ENCODE measurements at regions not wholly inside any gene's neighbourhood (a gene's known extent, or its start where the extent isn't known, plus 50 kb on each side); places are given as distances from the start of the nearest gene placed in this dataset.
"Not testable (repeated sequence)": the region's sequence is repeated elsewhere in the genome, so short reads cannot be mapped to it uniquely, and the experiment has no call there.

DNA sequence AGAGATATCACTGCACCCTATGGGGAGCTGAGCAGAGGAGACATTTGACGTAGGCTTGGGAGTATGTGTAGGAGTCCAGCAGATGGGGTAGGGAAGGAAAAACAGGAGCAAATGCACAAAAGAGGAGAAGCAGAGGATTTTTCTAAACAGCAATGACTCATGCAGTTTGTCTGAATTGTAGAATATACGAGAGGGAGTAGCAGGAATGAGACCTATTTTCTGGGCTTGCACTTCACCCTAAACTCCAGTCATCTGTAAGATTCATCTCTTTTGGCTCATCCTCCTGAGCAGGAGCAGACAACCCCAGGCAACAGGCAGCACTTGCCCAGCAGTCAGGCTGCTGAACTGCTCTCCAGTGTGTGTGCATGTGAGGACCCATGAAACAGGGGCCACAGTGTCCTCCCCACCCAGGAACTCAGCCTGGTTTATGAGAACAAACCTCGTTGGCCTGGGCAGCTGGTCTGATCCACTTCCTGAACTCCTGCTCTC, 100.2 kb upstream of the CDC42EP3 start:
- no peaks in the 10 kb centered on the region for H3K27me3 Mint-ChIP-seq
- H3K9me3 Mint-ChIP-seq: no peaks in the 10 kb centered on the region
- no peaks in the 10 kb centered on the region for H3K36me3 Mint-ChIP-seq
- H3K4me3 Mint-ChIP-seq: no peak overlapping the region
- H3K27ac Mint-ChIP-seq: no peak overlapping the region
- H3K4me1 Mint-ChIP-seq: no peaks in the 10 kb centered on the region

DNA sequence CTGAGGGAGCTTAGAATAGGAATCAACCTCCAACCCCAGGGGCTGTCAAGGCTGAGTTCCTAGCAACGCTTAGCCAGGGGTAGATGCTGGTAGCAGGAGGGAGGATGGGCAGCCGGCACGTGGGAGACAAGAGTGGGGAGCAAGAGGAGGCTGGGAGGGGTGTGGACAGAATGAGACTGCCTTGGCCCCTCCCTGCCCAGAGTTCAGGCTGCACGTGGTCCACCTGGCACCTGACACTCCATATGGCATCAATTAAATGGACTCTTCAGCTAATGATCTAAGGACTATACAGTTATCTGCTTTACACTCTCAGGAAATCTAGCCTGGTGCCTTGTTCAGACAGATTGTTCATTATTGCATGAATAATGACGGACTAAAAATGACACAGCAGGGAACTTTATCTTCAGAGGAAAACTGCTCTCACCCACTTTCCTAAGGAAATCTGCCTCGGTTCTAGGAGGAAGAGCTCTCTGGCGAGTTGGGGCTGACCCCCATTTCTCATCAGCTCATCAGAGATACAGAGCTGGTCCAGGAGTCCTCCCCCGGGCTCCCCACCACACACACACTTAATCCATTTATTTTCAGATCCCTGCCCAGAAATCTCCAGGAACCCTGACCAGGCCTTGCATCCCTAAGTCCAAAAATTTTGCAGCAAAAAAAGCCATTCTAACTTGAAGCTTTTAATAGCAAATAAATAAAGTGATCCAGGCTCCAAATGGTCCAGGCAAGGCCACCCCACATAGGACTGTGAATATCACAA, 102.1 kb upstream of the CDC42EP3 start:
- Mint-ChIP-seq H3K9me3 (no peaks in the 10 kb centered on the region), H3K27me3 (no peaks in the 10 kb centered on the region), H3K4me1 (no peaks in the 10 kb centered on the region)

DNA sequence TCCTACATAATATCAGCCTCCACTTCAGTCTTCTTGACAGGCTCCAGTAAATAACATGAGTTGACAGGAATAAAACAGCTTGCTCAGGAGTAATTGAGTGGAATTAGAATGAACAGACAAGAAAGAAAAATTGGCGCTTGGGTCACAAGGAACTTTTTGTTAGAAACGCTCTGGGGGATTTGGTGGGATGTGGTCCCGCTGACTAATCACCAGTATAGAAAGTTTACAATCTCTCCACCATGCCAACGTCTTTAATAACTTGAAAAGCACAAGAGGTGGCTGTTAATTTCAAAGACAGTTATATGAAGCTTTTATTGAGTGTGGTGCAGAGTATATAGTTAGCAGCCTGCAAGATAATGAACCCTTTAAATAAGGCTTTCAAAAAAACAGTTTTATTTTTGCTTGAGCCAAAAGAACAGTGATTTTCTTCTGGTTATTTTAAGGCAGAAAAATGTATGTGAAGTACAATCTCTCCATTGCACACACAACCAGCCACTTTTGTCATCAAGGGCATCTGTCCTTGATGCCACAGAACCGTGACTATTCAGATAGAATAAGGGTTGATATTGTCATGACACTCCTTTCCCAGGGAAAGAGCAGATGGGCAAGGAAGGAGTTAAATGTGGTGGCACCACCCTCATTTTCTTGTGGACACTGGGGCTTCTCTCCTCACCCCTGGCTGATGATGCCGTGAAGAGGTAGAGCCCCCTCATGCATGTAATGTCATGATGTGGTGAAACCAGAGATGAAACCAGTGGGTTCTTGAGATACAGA, 102.9 kb upstream of the CDC42EP3 start:
- H3K4me3 Mint-ChIP-seq, H3K36me3 Mint-ChIP-seq: not testable (repeated sequence)

More for the DNA sequence above, 102.1 kb upstream of the CDC42EP3 start:
- Mint-ChIP-seq H3K4me3 (no peak overlapping the region), H3K36me3 (no peaks in the 10 kb centered on the region), H3K27ac (no peak overlapping the region)

DNA sequence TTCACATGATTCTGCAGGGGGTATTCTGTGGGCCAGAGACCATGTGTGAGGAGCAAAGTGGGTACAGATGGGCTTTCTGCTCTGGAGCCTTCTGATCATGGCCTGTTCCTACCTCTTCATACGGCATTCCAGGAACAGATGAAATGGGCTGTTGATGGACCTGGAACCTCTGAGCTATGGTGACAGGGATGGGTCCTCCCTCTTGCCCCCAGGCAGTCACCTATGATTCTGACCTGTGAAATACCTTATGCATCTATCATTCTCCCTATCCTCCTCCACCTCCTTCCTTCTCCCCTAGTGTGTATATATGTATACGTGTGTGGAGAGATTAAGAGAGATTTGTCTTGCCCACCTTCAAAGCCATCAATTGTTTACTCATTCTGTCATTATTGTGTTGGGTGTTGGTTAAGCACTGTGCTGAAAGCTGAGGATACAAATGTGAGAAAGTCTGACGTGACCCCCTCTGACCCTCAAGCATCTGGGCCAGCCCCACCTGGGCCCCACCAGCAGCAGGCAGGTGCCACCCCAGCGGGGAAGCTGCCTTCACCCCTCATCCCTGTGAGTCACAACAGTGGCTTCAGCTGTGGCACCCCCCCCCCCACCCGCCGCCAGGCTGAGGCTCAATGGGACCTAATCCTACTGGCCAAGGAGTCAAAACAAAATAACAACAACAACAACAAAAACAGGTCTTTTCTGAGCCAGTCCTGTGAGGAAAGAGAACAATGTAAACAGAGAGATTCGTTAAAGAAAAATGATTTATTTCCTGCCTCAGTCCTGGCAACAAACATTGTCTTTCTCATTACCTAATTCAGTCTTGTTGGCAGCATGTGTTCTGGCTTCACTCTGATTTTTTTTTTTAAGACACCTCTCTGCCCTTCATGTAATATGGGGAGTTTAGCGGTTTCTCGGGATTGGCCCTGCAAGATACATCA, 103.8 kb upstream of the CDC42EP3 start:
- Mint-ChIP-seq H3K27ac (no peak overlapping the region), H3K4me3 (no peak overlapping the region), H3K9me3 (no peaks in the 10 kb centered on the region), H3K27me3 (no peaks in the 10 kb centered on the region), H3K4me1 (no peaks in the 10 kb centered on the region), H3K36me3 (no peaks in the 10 kb centered on the region)

More for the DNA sequence above, 102.9 kb upstream of the CDC42EP3 start:
- H3K9me3 Mint-ChIP-seq, H3K4me1 Mint-ChIP-seq, H3K27me3 Mint-ChIP-seq, H3K27ac Mint-ChIP-seq: not testable (repeated sequence)

DNA sequence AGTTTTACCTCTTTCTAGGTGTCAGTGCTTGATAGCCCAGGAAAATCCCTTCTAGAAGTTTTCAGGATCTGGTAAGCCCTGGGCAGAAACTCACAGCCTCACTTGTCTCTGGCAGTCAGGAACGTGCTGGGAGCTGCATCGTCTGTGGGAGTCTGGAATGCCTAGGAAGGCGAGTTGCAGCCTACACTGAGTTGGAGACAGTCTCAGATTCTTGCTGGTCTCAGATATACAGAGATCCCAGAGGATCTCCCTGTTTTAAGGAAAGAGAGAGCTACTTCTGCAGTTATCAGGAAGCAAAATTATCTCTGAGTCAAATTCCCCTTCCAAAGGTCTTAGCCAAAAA, 104.4 kb upstream of the CDC42EP3 start:
- Mint-ChIP-seq H3K4me3 (no peak overlapping the region), H3K27ac (no peak overlapping the region), H3K36me3 (no peaks in the 10 kb centered on the region), H3K9me3 (no peaks in the 10 kb centered on the region), H3K27me3 (no peaks in the 10 kb centered on the region), H3K4me1 (no peaks in the 10 kb centered on the region)

DNA sequence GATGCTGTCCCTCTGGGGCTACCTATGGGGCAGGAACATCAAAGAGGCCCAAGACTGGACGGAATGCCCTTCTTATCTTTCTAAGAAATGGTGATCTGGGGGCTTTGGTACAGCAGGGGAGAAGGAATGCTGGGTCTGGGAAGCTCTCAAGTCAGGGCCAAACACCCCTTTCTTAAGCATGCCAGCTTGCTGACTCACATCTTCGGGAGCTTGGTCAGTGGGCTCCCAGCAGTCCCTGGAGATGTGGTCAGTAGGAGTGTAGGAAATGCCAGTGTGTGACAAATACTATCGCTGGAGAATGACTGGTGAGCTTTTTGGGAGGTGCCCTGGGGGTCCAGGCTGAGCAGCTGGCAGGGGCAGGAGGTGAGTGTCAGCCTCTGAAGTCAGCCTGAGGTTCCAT, 105.0 kb upstream of the CDC42EP3 start:
- Mint-ChIP-seq H3K36me3 (no peaks in the 10 kb centered on the region), H3K27me3 (no peaks in the 10 kb centered on the region), H3K4me1 (no peaks in the 10 kb centered on the region), H3K9me3 (no peaks in the 10 kb centered on the region), H3K4me3 (no peak overlapping the region), H3K27ac (no peak overlapping the region)

DNA sequence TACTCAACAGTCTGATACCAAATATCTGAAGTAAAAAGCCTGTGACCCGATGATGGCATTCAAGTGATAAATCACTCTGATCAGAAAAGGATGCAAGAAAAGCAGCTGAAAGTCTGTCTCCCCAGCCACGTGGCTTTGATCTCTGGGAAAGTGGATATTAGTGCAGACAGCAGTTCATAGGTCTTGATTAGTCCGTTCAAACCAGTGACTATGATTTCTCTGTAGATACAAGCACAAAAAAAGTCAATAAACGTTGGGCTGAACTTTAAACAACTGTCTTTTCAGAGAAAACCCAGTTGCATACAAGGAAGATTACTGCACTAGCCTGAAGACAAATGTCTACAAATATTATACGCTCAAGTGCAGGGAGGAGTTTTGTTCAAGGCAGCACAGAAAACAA, 107.7 kb upstream of the CDC42EP3 start:
- Mint-ChIP-seq H3K9me3 (no peaks in the 10 kb centered on the region), H3K4me3 (no peak overlapping the region), H3K36me3 (no peaks in the 10 kb centered on the region), H3K4me1 (no peaks in the 10 kb centered on the region), H3K27ac (no peak overlapping the region), H3K27me3 (no peaks in the 10 kb centered on the region)

DNA sequence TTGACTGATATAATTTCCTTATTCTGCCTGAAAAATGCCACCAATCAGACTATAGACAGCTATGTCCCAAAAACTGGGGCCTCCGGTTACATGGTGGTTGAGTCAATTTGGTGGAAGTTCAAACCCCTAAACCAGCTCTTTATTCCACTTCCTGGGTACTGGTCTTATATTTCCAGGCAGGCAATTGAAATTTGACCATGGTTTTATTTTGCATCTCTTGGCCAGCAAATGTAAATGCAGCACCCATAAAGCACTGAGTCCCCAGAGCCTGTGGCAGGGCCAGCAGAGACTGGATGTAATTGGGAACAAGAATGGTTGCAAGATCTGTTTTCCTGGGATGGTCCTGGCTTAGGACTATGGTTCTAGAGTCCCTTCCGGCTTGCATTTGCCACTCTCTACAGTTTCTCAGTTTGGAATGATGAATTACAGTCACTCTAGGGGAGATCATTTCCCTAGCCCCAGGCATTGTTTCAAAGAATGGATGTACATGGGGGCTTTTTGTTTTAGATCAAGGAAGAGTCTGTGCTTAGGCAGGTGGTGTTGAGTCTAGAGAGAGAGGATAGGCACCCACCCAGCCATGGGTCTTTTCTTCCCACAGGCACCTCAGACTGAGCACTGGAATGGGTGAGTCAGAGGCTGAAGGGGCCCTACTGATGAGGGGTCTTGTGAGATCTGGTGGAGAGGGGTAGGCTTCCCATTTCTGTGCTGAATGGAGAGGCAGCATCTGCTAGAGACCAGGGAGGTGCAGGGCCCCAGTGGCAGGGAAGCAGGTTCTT, 108.4 kb upstream of the CDC42EP3 start:
- H3K9me3 Mint-ChIP-seq: no peaks in the 10 kb centered on the region
- H3K36me3 Mint-ChIP-seq: no peaks in the 10 kb centered on the region
- no peak overlapping the region for H3K27ac Mint-ChIP-seq

DNA sequence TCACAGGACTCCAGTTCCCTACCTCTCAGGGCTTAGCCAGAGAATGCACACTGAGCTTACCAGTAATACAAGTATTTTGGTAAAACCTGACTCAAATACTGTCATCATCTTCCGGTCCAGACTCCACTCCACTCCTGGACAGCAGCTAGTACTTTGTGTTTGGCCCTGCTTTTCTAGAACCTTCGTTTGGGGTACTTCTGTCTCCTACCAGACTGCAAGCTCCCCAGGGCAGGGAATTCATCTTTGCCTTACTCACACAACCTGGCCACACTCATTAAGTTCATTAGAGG, 108.9 kb upstream of the CDC42EP3 start:
- Mint-ChIP-seq H3K27ac (no peak overlapping the region), H3K27me3 (no peaks in the 10 kb centered on the region), H3K36me3 (no peaks in the 10 kb centered on the region), H3K4me3 (no peak overlapping the region), H3K9me3 (no peaks in the 10 kb centered on the region), H3K4me1 (no peaks in the 10 kb centered on the region)

More for the DNA sequence above, 108.4 kb upstream of the CDC42EP3 start:
- Mint-ChIP-seq H3K4me1 (no peaks in the 10 kb centered on the region), H3K27me3 (no peaks in the 10 kb centered on the region), H3K4me3 (no peak overlapping the region)

DNA sequence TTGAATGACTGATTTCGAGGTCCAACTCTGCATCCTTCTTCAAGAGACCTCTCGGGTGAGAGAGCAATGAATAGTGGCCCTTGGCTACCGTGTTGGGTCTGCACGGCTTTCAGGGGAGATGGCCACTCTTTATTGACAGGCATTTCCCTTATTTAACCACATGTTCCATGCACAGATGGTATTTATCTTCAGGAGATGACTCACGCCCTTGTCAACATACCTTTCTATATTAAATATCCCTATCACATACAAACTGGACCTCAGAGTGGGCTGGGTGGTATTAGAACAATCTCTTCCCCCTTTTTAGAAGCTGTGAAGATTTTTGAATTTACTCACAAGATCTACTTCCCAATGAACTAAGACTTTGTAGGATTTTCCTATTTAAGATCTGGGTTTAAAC, 109.6 kb upstream of the CDC42EP3 start:
- no peaks in the 10 kb centered on the region for H3K4me1 Mint-ChIP-seq
- H3K9me3 Mint-ChIP-seq: no peaks in the 10 kb centered on the region
- no peak overlapping the region for H3K27ac Mint-ChIP-seq

DNA sequence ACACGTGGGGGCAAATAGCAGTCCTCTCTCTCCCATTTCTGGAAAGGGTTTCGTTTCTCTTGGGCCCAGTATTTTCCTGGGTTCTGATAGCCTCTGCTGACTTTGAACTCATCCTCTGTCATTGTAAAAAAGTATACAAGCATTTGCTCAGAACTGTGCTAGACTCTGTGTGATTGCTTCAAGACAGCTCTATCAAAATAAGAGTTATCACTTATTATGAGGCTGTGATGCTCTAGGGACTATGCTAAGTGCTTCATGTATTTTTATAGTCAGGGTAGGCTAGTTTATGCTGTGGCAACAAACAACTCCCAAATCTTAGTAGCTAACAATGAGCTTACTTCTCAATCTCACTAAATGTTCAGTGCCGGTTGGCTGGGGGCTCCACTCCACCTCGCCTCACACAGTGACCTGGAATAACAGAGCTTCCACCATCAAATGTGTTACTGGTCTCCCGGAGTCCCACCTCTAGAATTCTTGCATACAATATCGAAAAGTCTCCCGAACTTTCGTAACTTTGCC, 110.8 kb upstream of the CDC42EP3 start:
- Mint-ChIP-seq H3K4me1 (no peaks in the 10 kb centered on the region), H3K27ac (no peak overlapping the region), H3K27me3 (no peaks in the 10 kb centered on the region), H3K9me3 (peaks cover 2% of the 10 kb centered on the region), H3K4me3 (no peak overlapping the region), H3K36me3 (peaks cover 2% of the 10 kb centered on the region)

More for the DNA sequence above, 109.6 kb upstream of the CDC42EP3 start:
- Mint-ChIP-seq H3K27me3 (no peaks in the 10 kb centered on the region), H3K4me3 (no peak overlapping the region), H3K36me3 (no peaks in the 10 kb centered on the region)

DNA sequence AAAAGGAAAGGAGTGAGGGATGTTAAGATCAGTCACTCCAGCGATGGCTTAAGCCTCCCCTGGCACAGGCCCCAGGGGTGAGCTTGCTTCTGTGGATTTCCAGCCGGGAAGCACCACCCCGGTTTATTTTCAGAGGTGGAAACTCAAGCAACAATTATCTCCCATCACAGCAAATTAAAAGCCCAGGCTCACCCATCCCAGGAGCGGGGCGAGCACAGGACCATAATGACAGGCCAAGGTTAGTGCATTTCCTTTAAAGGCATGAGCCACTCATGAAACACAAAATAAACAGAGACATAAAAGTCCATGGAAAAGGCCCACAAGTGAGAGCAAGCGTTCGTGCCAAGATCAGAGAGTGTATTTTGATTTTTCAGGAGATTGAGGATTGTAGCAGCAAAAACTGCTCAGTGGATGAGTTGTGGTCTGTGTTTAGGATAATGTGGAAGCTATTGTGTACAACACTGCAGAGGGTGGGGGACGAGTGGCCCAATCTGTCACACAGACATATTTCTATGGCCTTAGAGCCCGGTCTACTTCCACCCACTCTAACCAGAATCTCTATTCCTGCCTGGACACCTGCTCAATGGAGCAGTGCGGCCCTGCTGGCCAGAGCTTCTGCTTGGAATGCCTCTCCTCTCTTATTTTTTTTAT, 111.4 kb upstream of the CDC42EP3 start:
- Mint-ChIP-seq H3K36me3 (peaks cover 2% of the 10 kb centered on the region), H3K4me1 (no peaks in the 10 kb centered on the region), H3K9me3 (peaks cover 6% of the 10 kb centered on the region), H3K27ac (peak overlapping the region; percentile 0), H3K27me3 (no peaks in the 10 kb centered on the region), H3K4me3 (no peak overlapping the region)

DNA sequence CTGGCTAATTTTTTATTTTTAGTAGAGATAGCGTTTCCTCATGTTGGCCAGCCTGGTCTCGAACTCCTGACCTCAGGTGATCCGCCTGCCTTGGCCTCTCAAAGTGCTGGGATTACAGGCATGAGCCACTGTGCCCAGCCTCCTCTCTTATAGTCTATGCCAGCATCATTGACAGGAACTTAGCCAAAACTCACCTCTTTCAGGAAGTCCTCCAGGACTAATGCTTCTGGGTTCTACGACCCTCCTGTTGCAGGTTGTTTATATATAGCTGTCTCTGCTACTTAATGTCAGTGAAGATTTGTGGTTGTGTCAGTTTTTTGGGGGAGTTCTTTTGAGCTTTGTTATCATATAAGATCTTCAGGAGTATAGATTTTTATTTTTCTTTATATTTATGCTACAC, 112.1 kb upstream of the CDC42EP3 start:
- H3K4me3 Mint-ChIP-seq: no peak overlapping the region
- H3K4me1 Mint-ChIP-seq: no peaks in the 10 kb centered on the region
- no peak overlapping the region for H3K27ac Mint-ChIP-seq
- H3K36me3 Mint-ChIP-seq: peaks cover 5% of the 10 kb centered on the region
- H3K27me3 Mint-ChIP-seq: no peaks in the 10 kb centered on the region
- peaks cover 13% of the 10 kb centered on the region for H3K9me3 Mint-ChIP-seq

DNA sequence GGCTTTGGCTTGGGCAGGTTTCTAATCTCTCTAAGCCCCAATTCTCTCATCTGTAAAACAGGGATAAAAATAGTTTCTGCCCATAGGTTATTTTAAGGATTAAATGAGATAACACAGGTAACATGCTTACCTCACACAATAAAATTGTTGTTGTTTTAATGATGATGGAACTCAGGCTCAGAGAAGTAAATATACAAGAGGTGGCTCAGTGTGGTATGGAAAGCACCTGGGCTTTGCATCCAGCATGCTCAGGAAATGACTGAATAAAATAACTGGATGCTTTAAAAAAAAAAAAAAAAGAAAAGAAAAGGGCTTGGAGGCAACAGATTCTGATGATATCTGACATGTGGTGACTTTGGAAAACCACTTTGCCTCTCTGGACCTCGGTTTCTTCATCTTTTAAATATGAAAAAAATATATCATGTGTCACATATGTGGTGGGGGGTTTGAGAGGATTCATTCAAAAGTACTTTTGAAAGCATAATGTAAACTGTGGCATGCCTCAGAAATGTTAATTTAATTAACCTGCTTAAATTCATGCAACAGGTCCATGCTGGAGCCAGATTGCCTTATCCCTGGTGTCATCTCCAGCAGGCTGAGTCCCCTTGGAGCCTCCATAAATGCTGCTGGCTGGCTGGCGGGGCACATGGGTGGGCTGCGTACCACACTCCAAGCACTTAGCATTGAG, 112.8 kb upstream of the CDC42EP3 start:
- no peaks in the 10 kb centered on the region for H3K27me3 Mint-ChIP-seq
- H3K36me3 Mint-ChIP-seq: peaks cover 7% of the 10 kb centered on the region
- no peak overlapping the region for H3K27ac Mint-ChIP-seq
- peaks cover 18% of the 10 kb centered on the region for H3K9me3 Mint-ChIP-seq
- no peaks in the 10 kb centered on the region for H3K4me1 Mint-ChIP-seq
- H3K4me3 Mint-ChIP-seq: no peak overlapping the region
